ENCODE measurements at regions not wholly inside any gene's neighbourhood (a gene's known extent, or its start where the extent isn't known, plus 50 kb on each side); places are given as distances from the start of the nearest gene placed in this dataset.
A peak's percentile ranks its signal among the peaks of the same experiment; 100 is the strongest.
"Not testable (repeated sequence)": the region's sequence is repeated elsewhere in the genome, so short reads cannot be mapped to it uniquely, and the experiment has no call there.

DNA sequence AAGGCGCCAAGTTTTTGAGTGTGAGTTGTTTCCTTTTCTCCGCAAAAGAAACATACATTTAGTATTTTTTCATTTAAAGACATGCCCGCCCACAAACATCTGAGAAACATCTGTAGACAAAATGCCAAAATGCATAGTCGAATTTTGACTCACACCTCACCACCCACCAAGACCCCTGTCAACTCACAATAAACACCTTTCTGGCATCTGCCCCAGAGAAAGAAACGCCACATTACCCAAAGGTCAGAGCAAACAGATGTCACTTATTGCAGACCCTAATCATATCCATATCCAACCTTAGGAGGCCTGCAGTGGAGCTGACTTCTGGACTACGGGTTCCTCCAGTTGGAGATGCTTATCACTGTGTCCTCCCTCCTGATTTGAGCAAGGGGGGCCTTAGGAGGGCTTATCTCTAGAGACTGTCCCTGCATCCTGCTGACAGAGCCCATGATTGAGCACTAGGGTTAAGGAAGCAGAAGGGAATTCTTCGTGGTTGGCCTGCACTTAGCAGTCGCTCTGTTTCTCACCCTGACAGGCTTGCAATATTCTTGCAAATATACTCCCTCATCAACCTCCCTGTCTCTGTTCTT is 90.5 kb upstream of the TBX18 start:
- no peak for DNase-seq (ENCODE audit: low spot score in 2 of 2)
- Mint-ChIP-seq H3K27ac (no peak overlapping the region), H3K4me1 (no peaks in the 10 kb centered on the region), H3K4me3 (no peak overlapping the region), H3K36me3 (no peaks in the 10 kb centered on the region), H3K9me3 (peaks cover 8% of the 10 kb centered on the region)
- no peak for ATAC-seq

DNA sequence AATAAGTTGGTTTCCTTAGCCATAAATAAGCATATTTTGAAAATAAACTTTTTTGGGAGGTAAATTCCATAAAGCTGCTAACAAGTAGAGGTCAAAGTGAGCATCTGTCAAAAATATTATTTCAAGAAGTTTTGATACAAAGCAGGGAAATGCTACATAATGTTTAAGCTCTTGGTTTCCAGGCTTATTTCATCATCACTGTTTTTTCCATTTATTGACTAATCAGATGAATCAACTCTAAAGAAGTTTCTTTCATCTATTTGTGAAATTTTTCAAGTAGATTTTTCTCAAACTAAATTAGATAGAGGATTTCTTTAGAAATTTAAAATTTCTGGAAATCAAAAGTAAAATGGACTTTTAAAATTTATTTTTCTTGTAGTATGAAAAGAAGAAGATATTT is 89.5 kb upstream of the TBX18 start:
- ATAC-seq: no peak
- no peaks in the 10 kb centered on the region for H3K4me1 Mint-ChIP-seq
- H3K9me3 Mint-ChIP-seq: peaks cover 8% of the 10 kb centered on the region
- no peak overlapping the region for H3K27ac Mint-ChIP-seq
- no peak overlapping the region for H3K4me3 Mint-ChIP-seq
- no peaks in the 10 kb centered on the region for H3K36me3 Mint-ChIP-seq
- DNase-seq (ENCODE audit: low spot score in 2 of 2): no peak

DNA sequence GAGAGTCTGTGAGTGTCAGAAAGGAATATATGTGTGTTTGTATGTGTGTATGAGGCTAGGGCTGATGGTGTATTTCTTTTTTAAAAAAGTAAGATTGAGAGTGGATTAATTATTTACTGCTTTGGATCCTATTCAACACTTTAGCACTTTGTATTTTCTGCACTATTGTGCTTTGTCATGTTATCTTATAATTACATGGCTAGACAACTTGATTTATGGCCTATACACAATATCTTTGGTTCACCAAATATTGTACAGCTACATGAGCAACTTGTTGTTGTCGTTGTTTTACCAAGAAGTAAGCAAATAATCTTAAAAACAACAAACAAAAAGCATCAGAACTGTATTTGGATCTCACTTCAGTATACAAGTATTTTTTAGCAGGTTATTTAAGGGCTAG is 84.6 kb upstream of the TBX18 start:
- no peak overlapping the region for H3K27ac Mint-ChIP-seq
- DNase-seq (ENCODE audit: low spot score in 2 of 2) (no peak), ATAC-seq (no peak)
- H3K9me3 Mint-ChIP-seq: peaks cover 14% of the 10 kb centered on the region
- H3K4me3 Mint-ChIP-seq: no peak overlapping the region
- H3K36me3 Mint-ChIP-seq: no peaks in the 10 kb centered on the region
- no peaks in the 10 kb centered on the region for H3K4me1 Mint-ChIP-seq

DNA sequence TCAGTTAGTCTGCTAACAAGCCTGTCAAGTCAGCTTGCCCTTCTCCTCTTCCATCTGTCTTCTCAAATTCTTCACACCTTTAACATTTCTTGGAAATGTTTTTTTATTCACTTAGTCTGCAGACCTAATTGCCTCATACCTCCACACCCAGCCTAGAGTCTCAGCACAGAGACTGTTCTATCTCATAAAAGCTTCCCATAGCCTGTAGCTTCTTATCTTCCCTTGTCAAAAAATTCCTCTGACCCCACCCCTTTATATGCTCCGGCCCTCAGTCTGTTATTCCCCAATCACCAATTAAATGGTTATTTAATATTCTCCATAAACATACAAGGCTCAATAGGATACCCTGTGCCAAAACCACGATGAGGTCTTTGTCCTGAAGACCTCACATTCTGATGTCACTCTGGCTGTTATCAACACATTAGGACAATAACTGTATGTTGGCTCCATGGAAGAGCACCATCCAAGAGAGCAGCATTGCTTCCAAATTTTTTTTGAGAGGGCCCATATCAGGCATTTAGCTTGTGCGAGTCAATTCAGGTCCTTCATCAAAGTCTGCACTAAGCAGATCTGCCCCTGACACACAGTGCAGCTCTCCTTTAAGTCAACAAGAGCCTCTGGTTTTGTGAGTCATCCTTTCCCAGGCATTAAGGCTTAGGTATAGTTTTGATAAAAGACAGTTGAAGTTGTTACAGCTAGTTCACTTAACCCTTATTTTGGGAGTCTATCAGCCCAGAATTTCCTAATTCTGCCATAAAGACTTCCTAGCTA is 83.2 kb upstream of the TBX18 start:
- H3K36me3 Mint-ChIP-seq: no peaks in the 10 kb centered on the region
- no peaks in the 10 kb centered on the region for H3K4me1 Mint-ChIP-seq
- no peak for DNase-seq (ENCODE audit: low spot score in 2 of 2)
- no peak for ATAC-seq
- no peak overlapping the region for H3K27ac Mint-ChIP-seq
- H3K4me3 Mint-ChIP-seq: no peak overlapping the region
- peaks cover 10% of the 10 kb centered on the region for H3K9me3 Mint-ChIP-seq

DNA sequence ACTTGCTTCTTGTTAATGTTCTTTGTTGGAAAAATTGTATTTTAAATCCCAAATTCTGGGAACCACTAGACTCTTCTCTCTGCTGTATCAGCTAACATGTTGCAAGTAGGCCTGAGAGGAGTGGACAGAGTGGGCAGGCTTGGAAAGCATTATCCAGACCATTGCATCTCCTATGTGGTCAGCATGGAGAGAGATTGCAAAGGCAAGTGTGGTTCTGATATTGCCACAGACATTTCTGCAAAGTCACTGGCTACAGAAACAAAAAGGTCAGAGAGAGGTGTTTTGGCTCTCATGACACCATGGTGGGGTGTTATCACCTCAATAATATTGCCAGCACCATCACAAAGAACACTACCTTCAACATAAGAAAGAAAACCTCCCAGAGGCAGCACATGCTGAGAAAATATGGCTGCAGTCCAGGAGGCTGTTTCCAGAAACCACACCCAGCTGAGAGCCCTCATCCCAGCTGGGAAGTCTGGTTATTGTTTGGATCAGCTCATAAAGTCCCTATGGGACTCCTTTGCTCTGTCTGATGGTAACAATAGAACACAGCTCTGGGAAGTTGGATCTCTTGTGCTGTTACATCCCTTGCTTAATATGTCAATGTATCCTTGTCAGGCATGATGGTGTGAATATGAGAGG is 78.2 kb upstream of the TBX18 start:
- DNase-seq (ENCODE audit: low spot score in 2 of 2) (no peak), ATAC-seq (no peak)
- H3K36me3 Mint-ChIP-seq: no peaks in the 10 kb centered on the region
- no peak overlapping the region for H3K27ac Mint-ChIP-seq
- no peak overlapping the region for H3K4me3 Mint-ChIP-seq
- H3K4me1 Mint-ChIP-seq: no peaks in the 10 kb centered on the region
- H3K9me3 Mint-ChIP-seq: peaks cover 28% of the 10 kb centered on the region

DNA sequence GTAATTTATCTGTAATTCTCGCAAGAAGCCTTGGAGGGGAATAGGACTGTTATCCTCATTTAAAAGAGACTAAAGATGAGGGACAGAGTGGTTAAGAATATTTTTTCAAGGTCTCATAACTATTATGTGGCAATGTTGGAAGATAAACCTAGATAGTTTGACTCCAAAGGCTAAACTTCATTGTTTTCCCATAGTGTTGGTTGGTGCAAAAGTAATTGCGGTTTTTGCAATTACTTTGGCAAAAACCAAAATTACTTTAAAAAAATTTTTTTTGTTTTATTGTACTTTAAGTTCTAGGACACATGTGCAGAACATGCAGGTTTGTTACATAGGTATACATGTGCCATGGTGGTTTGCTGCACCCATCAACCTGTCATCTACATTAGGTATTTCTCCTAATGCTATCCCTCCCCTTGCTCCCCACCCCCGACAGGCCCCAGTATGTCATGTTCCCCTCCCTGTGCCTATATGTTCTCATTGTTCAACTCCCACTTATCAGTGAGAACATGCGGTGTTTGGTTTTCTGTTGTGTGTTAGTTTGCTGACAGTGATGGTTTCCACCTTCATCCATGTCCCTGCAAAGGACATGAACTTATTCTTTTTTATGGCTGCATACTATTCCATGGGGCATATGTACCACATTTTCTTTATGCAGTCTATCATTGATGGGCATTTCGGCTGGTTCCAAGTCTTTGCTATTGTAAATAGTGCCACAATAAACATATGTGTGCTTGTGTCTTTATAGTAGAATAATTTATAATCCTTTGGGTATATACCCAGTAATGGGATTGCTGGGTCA is 72.9 kb upstream of the TBX18 start:
- not testable (repeated sequence) for H3K36me3 Mint-ChIP-seq; DNase-seq (ENCODE audit: low spot score in 2 of 2); H3K27ac Mint-ChIP-seq; ATAC-seq; H3K4me1 Mint-ChIP-seq; H3K4me3 Mint-ChIP-seq
- H3K9me3 Mint-ChIP-seq: peaks cover 21% of the 10 kb centered on the region

DNA sequence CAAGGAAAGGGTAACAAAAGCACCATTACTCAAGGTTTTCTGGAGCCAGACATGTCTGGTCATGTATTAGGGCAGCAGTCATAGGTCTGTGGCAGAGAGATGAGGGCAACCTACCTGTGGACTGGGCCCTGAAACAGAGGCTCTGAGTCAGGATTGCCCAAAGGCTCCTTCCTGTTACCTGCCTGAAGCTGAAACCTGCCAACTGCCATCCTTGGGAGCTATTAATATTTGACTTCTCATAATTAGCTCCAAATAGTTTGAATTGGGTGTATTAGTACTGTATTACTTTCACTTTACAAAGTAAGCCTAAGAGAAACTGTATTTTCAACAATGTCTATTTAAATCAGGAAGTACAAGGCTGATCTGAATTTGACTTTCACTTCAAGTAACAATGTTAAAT is 72.0 kb upstream of the TBX18 start:
- Mint-ChIP-seq H3K36me3 (no peaks in the 10 kb centered on the region), H3K9me3 (peaks cover 19% of the 10 kb centered on the region), H3K27ac (no peak overlapping the region), H3K4me3 (no peak overlapping the region), H3K4me1 (no peaks in the 10 kb centered on the region)
- no peak for DNase-seq (ENCODE audit: low spot score in 2 of 2)
- no peak for ATAC-seq

DNA sequence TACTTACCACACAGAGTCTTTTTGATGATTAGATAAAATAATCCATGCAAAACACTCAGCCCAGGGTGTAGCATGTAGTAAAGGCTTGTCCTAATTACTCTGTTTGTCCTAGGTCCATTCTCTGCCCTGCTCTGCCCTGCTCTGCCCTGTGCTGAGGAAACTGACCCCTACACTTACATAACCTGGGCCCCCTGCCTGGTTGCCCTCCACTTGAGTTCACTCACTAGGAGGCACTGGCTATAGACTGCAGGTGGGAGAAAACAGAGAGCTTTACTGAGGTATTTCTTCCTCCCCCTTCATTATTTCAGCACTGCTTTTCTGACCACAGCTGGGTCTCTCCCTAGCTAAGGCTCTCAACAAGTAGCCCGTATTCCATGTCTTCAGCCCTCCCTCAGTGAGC is 70.9 kb upstream of the TBX18 start:
- no peak overlapping the region for H3K27ac Mint-ChIP-seq
- H3K36me3 Mint-ChIP-seq: no peaks in the 10 kb centered on the region
- H3K4me3 Mint-ChIP-seq: no peak overlapping the region
- peaks cover 12% of the 10 kb centered on the region for H3K9me3 Mint-ChIP-seq
- H3K4me1 Mint-ChIP-seq: no peaks in the 10 kb centered on the region
- DNase-seq (ENCODE audit: low spot score in 2 of 2) (no peak), ATAC-seq (peak; percentile 24)

DNA sequence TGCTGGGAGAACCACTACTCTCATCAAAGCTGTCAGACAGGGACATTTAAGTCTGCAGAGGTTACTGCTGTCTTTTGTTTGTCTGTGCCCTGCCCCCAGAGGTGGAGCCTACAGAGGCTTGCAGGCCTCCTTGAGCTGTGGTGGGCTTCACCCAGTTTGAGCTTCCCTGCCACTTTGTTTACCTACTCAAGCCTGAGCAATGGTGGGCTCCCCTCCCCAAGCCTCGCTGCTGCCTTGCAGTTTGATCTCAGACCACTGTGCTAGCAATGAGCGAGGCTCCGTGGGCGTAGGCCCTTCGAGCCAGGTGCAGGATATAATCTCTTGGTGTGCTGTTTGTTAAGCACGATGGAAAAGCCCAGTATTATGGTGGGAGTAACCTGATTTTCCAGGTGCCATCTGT is 67.5 kb upstream of the TBX18 start:
- DNase-seq (ENCODE audit: low spot score in 2 of 2); ATAC-seq; H3K36me3 Mint-ChIP-seq; H3K4me3 Mint-ChIP-seq; H3K27ac Mint-ChIP-seq; H3K4me1 Mint-ChIP-seq: not testable (repeated sequence)
- peaks cover 10% of the 10 kb centered on the region for H3K9me3 Mint-ChIP-seq

DNA sequence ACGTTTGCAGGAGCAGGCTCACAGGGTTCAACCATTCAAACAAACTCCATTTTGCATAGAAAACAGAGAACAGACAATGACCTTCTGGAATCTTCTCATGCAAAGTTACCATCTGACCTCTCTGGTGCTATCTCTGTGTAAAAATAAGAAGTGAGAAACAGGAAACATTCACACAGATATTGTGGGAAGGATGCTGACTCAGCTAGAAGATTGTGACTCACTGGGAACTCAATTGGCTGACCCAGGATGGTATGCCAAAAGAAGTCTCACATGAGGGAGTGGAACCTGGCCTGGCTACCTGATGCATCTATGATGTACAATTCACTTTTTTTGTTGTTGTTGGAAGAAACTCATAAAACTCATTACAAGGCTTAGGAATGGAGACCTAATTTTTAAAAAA is 61.1 kb upstream of the TBX18 start:
- Mint-ChIP-seq H3K4me1 (no peaks in the 10 kb centered on the region), H3K36me3 (no peaks in the 10 kb centered on the region), H3K4me3 (no peak overlapping the region), H3K9me3 (peaks cover 15% of the 10 kb centered on the region), H3K27ac (no peak overlapping the region)
- DNase-seq (ENCODE audit: low spot score in 2 of 2) (no peak), ATAC-seq (no peak)

DNA sequence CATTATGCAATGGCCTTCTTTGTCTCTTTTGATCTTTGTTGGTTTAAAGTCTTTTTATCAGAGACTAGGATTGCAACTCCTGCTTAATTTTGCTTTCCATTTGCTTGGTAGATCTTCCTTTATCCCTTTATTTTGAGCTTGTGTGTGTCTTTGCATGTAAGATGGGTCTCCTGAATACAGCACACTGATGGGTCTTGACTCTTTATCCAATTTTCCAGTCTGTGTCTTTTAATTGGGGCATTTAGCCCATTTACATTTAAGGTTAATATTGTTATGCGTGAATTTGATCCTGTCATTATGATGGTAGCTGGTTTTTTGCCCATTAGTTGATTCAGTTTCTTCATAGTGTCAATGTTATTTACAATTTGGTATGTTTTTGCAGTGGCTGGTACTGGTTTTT is 56.9 kb upstream of the TBX18 start:
- H3K4me3 Mint-ChIP-seq; H3K4me1 Mint-ChIP-seq; ATAC-seq; DNase-seq (ENCODE audit: low spot score in 2 of 2); H3K27ac Mint-ChIP-seq; H3K36me3 Mint-ChIP-seq: not testable (repeated sequence)
- peaks cover 11% of the 10 kb centered on the region for H3K9me3 Mint-ChIP-seq

DNA sequence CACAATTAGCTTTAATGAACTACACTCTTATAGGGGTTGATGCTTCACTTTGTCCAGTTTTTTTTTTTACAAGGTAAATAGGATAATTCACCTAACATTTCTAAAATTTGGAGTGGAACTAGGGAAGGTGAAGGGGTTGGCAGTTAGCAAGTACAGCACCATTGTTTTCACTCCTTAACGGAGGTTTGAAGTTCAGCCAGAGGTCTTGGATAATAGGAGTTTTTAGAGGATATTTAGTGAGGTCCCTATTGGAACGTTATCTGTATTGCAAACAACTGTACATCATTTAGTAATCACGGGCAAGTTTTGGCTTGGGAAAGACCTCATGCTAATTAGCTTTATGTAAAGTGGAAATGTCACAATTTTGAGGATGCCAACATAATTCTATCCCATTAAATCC is 52.3 kb upstream of the TBX18 start:
- H3K9me3 Mint-ChIP-seq: peaks cover 11% of the 10 kb centered on the region
- no peak overlapping the region for H3K4me3 Mint-ChIP-seq
- ATAC-seq (no peak), DNase-seq (ENCODE audit: low spot score in 2 of 2) (no peak)
- H3K4me1 Mint-ChIP-seq: no peaks in the 10 kb centered on the region
- H3K36me3 Mint-ChIP-seq: no peaks in the 10 kb centered on the region
- H3K27ac Mint-ChIP-seq: no peak overlapping the region

DNA sequence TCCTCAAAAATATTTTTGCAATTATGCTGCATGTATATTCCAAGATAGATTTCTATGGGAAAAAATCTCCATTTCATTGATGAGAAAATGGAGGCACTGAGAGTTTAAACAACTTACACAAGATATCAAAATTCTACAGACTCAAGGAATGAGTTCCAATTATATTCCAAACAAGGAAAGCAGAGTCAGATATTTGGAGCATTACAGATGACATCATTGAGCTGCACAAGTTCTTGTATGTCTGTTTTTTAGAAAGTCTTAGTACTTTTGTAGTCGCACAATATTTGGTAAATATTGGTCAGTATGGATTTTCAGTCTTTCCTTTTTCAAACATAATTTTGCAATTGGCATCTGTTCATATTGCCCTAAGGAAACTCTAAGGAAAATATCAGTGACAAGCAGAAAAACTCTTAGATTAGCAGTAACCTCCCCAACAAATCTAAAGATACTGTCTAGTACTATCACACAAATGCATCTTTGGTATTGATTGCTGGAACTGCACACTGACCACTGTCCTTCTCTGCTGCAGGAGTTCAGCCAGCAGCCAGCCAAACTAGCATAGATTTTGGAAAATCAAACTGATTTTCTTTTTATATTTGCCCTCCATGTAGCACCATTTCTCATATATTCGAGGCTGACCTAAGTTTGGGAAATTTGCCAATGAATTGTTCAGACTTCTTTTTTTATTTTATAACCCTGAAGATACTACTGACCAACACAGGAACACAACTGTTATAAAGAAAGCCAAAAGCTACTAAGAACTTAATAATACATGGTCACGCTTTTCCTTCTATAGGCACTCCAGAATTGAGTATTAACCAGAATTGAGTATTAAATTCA is 51.7 kb upstream of the TBX18 start:
- Mint-ChIP-seq H3K4me1 (no peaks in the 10 kb centered on the region), H3K9me3 (peaks cover 8% of the 10 kb centered on the region), H3K36me3 (no peaks in the 10 kb centered on the region), H3K27ac (no peak overlapping the region), H3K4me3 (no peak overlapping the region)
- no peak for ATAC-seq
- no peak for DNase-seq (ENCODE audit: low spot score in 2 of 2)
